ENCODE measurements at regions not wholly inside any gene's neighbourhood (a gene's known extent, or its start where the extent isn't known, plus 50 kb on each side); places are given as distances from the start of the nearest gene placed in this dataset.

DNA sequence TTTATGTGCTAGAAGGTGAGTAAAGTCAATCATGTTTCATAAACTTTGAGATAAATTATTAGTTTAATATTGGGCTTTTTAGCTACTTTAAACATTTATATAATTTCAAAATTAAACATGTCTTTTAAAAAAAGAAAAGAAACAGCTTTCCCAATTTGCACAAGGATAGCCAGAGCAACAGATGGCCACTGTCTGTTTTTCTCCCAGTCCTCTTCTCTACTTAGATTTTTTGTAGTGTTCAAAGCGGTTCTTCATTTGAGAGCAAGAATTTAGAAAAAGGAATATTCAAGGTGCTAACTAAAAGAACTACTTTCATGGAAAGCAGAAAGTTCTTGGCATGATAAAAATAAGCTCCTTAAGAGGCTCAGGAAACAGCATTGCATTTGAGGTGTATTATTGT, 128.3 kb upstream of the MIR17HG start:
- TF ChIP-seq, protein P1, sequence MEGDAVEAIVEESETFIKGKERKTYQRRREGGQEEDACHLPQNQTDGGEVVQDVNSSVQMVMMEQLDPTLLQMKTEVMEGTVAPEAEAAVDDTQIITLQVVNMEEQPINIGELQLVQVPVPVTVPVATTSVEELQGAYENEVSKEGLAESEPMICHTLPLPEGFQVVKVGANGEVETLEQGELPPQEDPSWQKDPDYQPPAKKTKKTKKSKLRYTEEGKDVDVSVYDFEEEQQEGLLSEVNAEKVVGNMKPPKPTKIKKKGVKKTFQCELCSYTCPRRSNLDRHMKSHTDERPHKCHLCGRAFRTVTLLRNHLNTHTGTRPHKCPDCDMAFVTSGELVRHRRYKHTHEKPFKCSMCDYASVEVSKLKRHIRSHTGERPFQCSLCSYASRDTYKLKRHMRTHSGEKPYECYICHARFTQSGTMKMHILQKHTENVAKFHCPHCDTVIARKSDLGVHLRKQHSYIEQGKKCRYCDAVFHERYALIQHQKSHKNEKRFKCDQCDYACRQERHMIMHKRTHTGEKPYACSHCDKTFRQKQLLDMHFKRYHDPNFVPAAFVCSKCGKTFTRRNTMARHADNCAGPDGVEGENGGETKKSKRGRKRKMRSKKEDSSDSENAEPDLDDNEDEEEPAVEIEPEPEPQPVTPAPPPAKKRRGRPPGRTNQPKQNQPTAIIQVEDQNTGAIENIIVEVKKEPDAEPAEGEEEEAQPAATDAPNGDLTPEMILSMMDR (IDR thresholded peaks at IDR 0.05; ENCODE audit: insufficient read depth, low read length), result no peak
- H3K4me3 ChIP-seq (ENCODE audit: low read depth, low read length), result no peak overlapping the region
- DNase-seq (ENCODE audit: low read depth), result no peak

DNA sequence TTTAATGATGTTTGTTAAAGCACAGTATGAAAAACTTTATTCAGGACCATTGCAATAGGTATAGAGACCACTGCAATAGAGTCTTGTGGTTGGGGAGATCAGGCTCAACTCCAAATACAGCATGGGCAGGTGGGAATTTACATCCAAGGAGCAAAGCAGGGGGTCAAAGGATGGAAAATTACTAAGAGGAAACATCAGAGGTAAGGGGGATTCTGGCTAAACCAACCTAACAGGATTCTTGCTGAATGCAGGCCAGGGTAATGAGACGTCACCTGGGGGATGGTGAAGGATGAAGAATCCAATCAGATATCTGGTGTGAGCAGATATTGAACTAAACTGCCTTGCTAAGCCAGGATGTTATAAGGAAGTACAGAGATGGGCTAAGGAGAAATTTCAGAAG, 126.6 kb upstream of the MIR17HG start:
- TF ChIP-seq, protein P1 (IDR thresholded peaks at IDR 0.05; ENCODE audit: insufficient read depth, low read length), result no peak
- DNase-seq (ENCODE audit: low read depth), result no peak
- no peak overlapping the region for H3K4me3 ChIP-seq (ENCODE audit: low read depth, low read length)

DNA sequence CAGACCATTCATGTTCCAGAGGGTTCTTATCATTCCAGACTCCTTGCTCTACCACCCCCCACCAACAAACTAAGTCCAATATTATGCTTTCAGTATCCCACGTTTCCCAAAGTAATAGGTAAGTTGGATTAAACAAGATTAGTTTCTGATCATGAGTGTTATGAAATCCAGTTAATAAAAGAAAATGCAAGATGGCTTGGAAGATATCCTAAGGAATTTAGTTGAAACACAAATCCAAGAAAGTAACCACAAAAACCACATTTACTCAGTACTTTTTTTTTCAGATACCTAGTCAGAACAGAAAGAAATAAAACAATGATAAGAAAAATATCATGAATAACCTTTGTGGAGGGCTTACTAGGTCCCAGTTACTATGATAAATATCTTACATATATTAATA, 119.4 kb upstream of the MIR17HG start:
- TF ChIP-seq, protein P1 (IDR thresholded peaks at IDR 0.05; ENCODE audit: insufficient read depth, low read length), result no peak
- H3K4me3 ChIP-seq (ENCODE audit: low read depth, low read length), result no peak overlapping the region
- no peak for DNase-seq (ENCODE audit: low read depth)

DNA sequence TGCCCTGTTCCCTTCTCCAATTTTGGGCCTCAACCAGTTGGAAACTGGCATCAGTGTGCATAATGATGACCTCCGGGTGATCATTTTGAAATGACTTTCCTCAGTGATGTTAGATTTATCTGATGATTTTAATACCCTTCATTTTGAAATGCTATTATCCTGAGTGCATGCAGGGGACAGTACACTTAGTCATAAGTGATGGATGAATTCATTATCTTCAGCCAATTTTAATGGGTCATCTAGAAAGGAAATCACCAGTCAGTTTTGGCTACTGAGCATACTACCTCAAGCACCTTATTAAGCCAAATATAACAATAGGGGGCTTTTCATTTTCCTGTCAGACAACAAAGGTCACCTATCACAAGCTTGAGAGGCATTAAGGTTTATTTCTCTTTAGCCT, 118.5 kb upstream of the MIR17HG start:
- H3K4me3 ChIP-seq (ENCODE audit: low read depth, low read length), result no peak overlapping the region
- TF ChIP-seq, protein P1 (IDR thresholded peaks at IDR 0.05; ENCODE audit: insufficient read depth, low read length), result no peak
- no peak for DNase-seq (ENCODE audit: low read depth)

DNA sequence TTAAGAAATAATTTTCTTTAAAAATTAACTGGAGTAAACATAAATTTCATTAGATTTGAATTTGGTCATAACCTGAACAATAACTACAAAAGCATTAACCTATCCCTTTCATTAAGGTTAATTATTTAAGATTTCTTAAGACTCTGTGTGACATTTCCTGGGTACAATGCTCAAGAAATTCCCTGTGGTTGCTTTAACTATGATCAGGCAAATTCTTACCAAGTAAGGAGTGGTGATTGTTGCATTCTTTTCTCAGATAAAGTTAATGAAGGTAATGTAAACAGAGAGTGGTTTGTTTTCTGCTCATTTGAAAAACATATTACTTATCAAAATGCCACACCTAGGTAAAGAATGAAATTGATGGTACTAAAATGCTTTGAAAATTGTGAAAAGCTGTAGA, 114.8 kb upstream of the MIR17HG start:
- DNase-seq (ENCODE audit: low read depth), result no peak
- TF ChIP-seq, protein P1 (IDR thresholded peaks at IDR 0.05; ENCODE audit: insufficient read depth, low read length), result no peak
- H3K4me3 ChIP-seq (ENCODE audit: low read depth, low read length), result no peak overlapping the region

DNA sequence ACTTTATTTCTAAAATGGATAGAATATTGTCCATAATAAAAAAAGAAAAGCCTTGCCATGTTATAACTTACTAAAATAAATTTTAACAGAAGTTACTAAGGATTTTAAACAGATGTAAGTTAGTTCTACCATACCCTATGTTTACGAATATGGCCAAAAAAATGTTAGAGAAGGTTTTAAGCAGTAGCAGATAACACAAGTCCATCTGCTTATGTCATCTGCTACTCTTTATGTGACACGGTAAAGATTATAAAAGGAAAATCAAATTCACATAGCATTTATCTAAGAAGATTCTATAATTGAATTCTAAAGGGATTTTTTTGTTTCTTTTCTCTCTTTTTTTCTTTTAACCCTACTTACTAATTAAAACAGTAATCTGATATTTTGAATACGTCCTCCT, 114.2 kb upstream of the MIR17HG start:
- no peak overlapping the region for H3K4me3 ChIP-seq (ENCODE audit: low read depth, low read length)
- DNase-seq (ENCODE audit: low read depth), result no peak
- TF ChIP-seq, protein P1 (IDR thresholded peaks at IDR 0.05; ENCODE audit: insufficient read depth, low read length), result no peak

DNA sequence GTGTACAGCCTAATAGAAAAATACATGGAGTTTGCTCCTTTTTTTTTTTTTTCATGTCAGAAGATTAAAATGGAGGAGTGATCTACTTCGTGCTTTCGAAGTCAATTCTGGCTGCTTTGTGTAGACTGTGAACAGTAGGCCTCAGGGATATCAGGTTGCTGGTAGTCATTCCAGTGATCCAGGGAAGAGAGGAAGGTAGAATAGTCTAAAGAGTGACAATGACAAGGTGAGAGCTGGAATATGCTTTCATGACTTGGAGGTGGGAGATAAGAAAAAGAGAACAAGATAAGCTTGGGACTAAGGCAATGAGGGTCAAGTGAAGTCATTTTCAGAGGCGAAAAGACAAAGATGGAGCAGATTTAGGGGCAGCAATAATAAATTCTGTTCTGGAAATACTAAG, 111.3 kb upstream of the MIR17HG start:
- H3K4me3 ChIP-seq (ENCODE audit: low read depth, low read length), result no peak overlapping the region
- TF ChIP-seq, protein P1 (IDR thresholded peaks at IDR 0.05; ENCODE audit: insufficient read depth, low read length), result no peak
- DNase-seq (ENCODE audit: low read depth), result no peak
